Kidney glomerular epithelial cell (primary cell): ENCODE measurements at regions not wholly inside any gene's neighbourhood (a gene's known extent, or its start where the extent isn't known, plus 50 kb on each side); places are given as distances from the start of the nearest gene placed in this dataset.

ENCODE experiments used
- DNase-seq: peaks from one replicate; lab custom pipeline; 2025; lab: John Stamatoyannopoulos, UW

DNA sequence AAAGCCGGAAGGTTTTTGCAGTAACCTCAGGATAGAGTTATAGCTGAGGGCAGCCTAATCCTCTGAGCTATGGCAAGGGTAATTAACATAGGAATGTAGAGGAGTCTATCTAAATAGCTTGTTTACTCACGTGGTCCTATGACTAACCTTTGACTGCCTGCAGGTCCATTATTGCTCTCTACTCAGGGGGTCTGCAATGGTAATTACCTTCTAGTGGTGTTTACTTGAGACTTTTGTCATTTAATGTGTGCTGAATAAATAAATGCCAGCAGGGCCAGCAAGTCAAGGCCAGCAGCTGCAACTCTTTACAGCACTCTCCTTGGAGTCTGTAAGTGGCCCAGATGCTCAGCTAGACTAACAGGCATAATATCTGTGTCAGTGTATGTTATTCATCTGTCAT lies 212.7 kb upstream of the FMR1 start:
- DNase-seq = no peak

DNA sequence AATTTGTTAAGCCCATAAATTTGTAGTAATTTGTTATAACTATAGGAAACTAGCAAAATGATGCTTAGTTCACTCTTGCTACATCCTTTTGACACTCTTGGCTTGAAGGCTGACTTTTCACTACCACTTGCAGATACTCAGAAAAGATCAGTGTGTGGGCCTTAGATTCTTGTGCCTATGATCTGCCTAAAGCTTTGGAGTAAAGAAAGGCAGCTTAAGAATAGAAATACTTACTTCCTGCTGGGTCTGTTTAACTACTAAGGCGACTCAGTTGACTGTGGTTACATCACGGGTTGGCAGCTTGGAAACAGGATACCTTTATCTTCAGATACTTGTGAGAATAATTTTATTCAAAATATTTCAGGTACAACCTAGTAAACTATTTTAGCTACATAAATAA lies 201.4 kb upstream of the FMR1 start:
- DNase-seq = no peak

DNA sequence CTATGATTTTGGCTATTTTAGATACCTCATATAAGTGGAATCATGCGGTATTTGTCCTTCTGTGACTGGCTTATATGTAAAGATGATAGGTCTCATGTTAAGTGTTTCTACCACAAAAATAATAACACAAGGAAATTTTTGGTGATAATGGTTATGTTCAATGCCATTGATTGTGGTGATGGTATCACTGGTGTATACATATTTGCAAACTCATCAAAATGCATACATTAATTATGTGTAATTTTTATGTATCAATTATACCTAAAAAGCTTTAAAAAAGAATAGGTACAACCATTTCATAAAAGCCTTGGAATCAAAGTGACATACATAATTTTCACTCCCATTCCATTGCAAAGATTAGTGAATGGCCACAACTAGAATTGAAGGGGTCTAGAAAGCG lies 178.3 kb upstream of the FMR1 start:
- no peak for DNase-seq

DNA sequence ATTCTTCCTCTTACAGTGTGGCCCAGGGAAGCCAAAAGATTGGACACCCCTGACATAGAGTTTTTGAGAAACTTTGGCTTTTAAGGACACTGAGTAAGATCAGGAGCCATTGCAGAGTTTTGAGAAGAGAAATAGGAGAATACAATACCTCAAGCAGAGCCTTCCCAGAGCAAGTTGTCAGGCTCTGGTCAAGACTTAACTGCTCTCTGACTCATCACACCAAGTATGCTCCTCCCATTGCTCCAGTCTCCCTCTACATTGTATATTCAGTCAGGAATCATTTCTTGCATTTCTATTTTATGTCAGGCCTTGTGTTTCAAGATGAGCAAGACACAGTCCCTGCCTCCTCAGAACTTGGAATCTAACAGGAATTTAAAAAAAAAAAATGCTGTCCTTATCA lies 176.4 kb upstream of the FMR1 start:
- DNase-seq = no peak

DNA sequence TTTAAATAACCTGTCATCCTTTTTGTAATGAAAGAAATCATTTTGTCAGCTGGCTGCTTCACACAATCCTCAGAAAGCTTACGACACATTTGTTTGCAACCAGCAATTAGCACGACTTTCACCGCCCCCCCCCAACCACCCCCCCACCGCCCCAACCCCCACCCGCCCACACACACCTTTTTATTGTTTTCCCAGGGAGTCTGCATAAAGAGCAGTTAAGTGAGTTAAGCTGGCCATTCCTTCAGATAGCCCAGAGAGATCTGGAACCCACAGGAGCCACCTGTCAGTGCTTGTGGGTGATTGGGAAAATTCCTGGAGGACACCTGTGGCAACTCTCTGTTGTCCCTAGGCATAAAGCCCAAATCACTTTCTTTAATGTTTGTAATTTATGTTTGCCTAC lies 175.7 kb upstream of the FMR1 start:
- no peak for DNase-seq

DNA sequence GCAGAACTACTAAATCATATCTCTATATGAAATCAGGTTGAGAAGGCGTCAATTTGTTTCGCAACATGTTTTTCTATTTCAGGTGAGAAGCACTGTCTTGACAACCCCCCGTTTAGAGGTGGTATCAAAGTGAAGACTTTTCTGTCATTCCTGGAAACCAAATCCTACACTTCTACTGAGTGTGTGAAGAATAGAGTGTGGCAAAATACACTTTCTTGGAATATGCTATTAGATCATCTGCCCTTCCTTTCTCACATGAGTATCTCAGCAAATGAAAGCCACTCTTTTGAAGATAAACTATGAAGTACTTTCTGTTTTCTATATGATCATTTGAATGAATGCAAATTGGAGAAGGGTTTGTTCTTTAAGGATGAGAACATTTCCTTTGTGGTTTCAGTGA lies 174.0 kb upstream of the FMR1 start:
- DNase-seq = no peak

DNA sequence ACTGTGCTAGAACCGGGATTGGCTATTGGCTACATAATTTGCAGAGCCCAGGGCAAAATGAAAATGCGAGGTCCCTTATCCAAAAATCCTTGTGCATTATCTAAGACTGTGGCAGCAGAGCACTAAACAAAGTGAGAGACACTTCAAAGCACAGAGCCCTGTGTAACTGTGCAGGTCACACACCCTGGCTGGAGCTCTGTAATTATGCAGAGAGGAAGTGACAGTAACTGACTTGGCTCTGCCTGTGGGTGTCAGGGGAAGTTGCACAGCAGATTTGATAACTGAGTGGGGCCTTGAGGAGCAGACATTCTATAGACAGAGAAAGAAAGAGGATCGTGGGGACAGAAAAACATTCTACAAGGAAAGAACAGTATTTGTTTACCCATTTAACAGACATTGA lies 173.5 kb upstream of the FMR1 start:
- no peak for DNase-seq

DNA sequence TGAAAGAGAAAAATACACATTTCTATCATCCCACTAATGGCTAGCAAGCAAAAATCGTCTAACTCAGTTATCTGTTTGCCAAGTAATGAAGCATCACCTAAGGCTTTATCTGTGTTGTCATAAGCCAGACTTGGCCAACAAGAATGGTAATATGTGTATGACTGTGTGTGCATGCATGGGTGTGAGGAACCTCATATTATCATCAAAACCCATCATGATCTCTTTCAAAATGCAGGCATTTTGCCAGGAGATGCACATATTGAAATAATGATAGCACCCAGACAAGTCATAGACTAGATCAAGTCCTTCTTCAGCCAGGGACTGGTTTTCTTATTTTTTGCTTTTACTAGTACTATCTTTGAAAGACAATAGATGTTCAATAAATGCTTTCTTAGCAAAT lies 172.5 kb upstream of the FMR1 start:
- DNase-seq = no peak

DNA sequence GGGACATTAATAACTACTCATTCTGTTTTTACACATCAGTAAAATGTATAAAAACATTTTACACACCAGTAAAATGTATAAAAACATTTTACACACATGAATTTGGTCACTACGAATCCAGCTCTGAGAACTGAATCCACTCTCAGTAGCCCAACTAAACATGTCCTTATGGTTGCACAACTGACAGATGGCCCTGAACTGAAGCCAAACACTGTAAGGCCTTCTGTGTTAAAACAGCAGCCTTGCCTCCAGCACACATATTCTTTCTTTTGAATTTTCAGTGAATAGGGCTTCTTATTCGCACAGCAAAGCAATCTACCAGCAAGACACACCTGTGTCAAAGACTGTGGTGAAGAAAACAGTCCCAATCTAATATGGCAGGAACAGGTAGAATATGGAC lies 169.9 kb upstream of the FMR1 start:
- no peak for DNase-seq

DNA sequence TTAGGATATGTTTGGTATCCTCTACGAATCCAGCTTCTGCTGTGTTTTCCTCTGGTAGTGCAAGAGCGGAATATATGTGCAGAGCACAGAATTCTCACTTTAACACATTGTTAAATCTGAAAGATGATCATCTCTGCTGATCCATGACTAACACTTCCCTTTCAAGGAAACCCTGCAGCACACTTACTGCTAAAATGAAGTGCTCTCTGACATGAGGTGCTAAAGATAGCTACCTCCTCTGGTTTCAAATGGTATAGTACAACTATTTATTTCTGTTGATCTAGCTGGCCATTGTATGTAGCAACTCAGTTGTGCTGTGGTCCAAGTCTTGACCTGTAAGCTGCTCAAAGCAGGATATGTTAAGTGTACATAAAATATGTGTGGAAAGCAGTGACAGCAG lies 162.4 kb upstream of the FMR1 start:
- DNase-seq = no peak

DNA sequence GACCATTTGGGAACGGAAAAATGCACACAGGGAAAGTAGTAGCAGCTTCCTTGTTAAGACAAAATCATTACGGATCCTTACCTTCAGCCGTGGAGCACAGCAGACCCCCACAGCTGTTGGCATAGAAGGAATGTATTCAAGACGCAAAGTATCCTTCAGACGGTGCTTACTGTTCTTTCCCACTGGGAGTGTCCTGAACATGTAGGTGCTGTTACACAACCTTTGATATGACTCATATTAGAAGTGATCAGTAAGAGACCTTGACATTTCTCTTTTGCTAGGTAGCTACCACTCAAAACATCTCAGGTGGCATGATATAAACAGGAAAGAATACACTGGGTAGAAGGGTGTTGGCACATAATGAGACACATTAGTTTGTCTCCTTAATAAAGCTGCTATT lies 154.0 kb upstream of the FMR1 start:
- no peak for DNase-seq

DNA sequence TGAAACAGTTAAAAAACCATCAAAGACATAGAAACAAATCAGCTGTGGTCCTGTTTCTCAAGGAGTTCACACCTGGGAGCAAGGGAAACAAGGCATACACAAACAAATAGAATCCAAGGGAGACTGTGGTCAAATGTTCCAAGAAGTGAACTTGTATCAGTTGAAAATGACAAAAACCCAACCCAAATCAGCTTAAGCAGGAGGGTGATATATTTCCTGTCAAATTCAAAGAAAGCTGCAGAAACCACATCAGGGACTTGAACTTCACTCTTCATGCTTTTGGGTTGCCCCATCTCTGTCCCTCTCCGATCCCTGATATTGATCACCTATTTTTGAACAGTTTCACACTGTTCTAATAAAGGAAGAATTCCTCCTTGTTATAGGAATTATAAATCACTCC lies 148.6 kb upstream of the FMR1 start:
- no peak for DNase-seq

DNA sequence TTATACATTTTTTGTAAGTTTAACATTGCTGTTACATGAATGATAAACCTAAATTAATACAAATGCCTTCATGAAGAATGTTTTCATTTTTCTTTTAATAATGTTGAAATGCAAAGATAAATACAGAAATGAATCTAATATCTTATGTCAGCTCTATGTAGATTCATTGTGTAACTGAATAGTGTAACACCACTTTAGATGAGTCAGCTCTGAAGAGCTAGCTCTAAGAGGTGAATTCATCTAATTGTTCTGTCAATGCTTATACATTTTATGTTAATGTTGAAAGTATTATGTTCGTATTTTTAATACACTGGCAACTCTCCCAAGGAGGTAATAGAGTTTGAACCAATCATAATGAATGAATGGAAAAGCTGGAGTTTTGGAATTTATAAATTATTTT lies 146.9 kb upstream of the FMR1 start:
- DNase-seq = no peak

DNA sequence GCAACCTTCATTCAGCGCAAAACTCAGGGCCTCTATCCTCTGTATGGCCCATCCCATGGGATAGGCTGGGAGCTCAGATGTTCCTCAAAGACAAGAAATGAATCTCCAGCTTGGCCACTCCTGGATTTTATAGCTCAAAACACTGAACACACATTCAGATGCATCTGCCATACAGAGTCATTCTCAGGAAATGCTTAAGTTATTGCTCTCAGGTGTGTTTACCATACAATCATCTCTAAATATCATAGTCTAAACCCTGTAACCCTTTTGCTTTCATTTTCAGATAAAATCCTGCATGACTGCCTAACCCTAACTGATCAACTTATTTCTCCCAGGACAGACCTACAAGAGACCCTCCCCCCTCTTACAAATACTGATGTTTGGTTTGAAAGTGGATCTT lies 140.9 kb upstream of the FMR1 start:
- DNase-seq = no peak

DNA sequence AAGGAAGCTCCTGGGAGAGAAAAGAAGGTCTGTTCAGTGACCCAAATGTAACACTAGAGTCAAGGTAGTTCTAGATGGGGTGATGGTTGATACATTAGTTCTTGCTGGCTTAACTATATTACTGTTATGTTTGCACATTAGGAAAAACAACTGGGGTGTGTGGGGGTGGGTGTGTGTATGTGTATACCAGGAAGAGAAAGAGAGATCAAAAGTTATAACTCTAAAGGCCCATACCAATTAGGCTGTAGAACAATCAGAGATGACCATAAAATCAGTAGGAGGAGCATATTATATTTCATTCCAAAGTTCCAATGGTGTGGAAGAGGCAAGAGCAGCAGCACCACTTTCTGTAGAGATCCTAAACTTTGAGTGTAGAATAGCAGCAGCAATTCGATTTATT lies 134.7 kb upstream of the FMR1 start:
- DNase-seq = no peak

DNA sequence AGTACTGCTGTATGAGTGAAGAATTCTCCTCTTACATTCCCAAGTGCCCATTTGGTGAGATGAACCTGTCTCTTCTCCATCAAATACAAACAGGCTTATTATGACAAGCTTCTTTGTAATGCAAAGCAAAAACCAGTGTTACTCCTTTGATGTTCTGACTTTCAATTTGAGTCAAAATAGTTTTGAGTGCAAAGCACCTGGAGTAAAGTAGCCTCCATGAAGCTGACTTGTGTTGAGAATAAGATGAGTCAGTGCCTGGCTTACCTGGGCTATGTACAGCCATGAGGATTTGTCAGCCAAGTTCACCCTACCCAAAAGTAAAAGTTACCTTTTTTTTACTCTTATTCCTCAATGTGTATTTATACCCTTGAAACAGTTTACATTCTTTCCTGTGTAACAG lies 132.5 kb upstream of the FMR1 start:
- DNase-seq = no peak

DNA sequence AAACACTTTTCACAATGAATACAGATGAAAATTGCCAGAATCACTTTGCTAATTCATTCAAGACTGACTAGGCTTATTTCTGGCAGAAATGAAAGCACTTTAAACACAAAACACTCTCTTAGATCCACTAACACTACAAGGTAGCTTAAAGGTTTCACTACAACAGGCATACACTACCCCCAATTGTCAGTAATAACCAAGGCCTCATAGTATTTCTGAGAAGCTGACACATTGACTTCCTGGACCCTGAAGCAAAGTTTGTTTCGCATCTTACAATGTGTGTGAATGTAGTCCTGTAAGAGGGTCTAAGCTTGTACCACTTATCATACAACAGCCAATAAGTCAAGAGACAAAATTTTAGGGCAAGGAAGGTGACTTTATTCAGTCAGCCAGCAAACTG lies 129.9 kb upstream of the FMR1 start:
- DNase-seq = no peak

DNA sequence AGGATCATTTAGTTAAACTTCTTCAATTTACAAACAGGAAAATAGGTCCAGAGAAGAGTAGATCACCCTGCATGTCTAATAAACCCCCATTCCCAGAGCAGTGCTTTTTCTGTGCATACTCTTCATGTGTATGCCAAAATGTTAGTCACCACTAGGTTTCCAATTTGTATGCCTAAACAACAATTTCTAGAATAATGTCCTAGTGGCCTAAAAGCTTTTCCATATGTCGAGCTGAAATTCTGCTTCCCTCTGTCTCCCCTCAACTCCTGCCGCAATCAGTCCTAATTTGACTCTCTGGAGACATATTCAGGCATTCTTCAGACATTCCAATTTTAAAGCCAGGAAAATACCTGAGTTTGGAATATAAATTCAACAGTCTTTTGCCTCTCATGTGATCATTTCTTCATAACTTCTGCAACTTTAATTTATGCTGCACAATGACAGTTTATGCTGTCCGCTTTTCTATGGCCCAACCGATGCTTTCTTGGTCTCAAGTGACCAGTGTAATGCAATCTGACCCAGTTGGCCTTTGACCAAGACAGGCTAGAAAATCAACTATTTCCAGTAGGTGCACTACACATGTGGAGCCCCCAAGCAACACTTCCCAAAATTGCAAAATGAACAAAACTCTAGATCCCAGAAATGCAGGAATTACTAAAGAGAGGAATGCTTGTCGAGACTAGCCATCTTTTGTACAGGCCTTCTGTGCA lies 122.9 kb upstream of the FMR1 start:
- no peak for DNase-seq

DNA sequence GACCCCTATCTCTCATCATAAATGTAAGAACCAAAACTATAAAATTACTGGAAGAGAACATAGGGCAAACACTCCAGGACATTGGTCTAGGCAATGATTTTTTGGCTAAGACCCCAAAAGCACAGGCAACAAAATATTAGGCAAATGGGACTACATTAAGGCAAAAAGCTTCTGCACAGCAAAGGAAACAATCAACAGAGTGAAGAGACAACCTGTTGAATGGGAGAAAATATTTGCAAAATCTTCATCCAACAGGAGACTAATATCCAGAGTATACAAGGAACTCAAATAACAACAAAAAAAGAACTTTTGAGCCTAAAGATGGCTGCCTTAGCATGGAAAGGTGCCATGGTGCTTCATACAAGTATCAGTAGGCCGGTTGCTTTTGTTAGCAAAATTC lies 111.1 kb upstream of the FMR1 start:
- DNase-seq = no peak

DNA sequence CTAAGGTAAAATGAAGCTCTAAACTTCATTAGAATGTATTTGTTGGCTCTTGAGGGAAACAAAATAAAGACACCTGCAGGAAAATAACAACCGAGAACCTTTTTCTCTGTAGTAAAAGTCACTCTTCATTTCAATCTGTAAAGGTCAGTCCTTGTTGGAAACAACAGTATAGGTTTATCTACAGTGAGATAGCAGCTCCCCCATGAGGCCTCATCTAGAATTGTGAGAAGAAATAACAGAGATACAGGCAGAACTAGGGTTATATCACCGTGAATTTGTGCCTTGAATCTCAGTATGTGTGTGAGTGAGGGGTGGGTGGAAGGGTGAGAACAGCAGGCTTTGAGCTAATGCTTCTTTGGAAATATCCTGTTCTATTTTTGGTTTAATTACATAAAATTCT lies 107.8 kb upstream of the FMR1 start:
- peak; percentile 0 for DNase-seq

DNA sequence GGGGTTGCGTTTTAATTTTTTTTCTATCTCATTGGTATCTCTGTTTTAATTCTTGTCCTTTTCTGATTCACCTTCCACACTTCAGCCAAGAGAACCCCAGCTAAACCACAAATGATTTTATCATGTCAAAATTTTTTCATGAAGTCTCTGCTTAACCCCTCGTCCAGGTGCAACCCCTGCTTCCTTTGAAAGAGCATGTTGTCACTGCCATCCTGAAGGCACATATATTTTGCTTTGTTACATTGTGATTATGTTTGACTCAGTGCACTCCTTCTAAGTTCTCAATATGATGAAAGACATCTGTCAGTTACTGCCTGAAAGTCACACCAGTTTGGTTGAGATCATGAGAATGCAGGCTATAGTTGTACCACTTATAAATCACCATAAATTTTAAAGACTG lies 99.9 kb upstream of the FMR1 start:
- DNase-seq = no peak

DNA sequence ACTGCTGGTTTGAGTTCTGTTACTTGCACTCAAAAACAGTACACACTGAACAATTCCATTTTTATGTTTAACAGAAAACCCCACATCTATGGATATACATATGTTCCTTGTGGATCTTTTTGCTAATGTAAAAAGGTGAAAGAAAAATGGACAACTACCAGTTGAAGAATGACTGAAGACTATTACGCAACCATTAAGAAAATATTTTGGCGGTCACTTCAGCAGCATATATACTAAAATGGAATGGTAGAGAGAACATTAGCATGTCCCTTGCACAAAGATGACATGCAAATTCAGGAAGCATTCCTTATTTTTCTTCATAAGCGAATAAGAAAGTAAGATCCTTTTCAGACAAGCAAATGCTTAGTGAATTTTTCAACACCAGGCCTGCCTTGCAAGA lies 84.6 kb upstream of the FMR1 start:
- DNase-seq = no peak

DNA sequence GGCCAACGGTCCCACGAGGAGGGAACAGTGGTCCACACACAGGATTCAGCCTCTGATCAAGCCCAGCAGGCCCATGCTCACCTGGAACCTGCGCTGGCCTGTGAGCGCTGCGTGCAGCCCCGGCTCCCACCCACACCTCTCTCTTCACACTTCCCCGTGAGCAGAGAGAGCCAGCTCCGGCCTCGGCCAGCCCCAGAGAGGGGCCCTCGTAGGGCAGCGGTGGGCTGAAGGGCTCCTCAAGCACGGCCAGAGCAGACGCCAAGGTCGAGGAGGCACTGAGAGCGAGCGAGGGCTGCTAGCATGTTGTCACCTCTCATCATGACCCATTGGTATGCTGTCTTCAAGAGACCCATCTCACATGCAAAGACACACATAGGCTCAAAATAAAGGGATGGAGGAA lies 83.0 kb upstream of the FMR1 start:
- no peak for DNase-seq

DNA sequence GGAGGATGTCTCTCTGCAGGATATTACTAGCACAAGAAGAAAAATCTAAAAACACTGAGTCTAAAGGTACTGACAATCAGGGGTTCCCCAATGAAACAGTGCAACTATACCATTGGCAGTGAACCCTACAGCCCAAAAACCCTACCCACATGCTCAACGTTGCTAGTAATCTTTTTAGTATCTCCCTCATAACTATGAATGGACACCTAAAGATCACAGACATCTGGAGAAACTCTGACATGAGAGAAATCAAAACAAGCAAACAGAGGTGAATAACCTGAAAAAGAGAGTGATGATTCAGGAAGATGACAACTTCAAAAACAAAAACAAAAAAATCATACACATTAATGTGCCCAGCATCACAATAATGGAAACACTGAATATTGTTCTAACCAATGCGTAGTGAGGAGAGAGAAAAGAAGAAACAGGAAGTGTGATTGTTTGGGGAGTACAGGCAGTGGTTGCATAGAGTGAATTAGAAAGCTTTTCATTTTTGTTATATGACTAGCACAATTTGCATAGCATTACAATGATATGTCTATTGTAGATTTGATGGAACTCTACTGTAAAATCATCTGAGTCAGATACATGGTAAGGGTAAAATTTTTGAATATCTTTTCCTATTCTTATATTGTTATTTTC lies 78.9 kb upstream of the FMR1 start:
- DNase-seq = no peak
